ENCODE measurements at regions not wholly inside any gene's neighbourhood (a gene's known extent, or its start where the extent isn't known, plus 50 kb on each side); places are given as distances from the start of the nearest gene placed in this dataset.
"Not testable (repeated sequence)": the region's sequence is repeated elsewhere in the genome, so short reads cannot be mapped to it uniquely, and the experiment has no call there.

DNA sequence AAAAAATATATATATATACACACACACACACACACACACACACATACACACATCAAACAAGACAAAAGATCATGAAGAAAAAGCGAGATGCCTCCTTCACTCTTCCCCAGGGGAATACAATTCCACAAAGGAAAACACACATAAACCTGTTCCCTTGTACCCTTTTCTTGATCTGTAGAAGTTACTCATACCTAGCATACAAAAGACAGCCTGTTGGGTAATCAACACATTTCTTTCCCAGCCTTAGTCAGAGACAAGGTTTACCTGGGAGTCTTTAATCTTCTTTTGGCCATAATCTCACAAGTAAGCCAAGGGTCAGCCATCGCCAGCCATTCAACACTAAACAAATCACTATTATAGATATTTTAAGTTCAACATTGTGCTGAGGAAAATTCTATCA is 407.0 kb downstream of the SUCLG1 start:
- DNase-seq (ENCODE audit: low read depth): no peak

GRCh38 chr2:84048964-84049363 is 410.1 kb downstream of the SUCLG1 start:
- DNase-seq (ENCODE audit: low read depth): no peak

DNA sequence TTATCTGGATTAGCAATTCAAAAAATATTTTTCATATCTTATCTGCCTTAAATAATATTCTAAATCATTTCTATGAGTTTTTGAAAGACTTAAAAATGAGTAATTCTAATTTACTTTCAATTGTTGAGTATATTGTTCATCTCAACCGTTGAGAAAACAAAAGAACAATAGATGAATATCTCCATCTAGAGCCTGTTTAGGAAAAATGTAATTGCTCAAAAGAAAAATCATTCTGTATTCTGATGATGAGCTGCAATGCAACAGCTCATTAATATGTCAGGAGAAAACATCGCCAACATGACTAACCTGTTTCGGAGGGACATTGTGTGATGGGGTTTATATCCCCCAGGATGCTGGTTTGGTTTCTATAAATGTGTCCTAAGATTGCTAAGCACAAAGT is 417.6 kb downstream of the SUCLG1 start:
- no peak for DNase-seq (ENCODE audit: low read depth)

DNA sequence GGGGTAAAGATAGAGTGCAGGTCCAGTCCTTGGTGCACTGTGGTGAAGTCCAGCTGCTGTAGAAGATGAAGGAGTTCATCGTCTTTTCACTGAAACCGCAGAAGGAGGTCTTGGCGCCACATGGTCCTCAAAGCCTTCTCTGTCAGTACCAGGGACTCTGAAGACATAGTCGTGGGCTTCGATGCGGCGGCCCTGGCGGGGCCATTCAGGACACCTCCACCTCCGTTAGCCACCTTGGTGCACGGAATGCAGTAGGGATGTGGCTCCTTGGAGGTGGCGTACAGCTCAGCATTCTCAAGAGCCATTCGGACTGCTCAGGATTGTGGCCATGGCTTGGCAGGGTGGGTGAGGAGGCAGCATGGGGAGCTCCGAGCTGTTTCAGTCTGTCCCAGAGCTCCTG is 418.8 kb downstream of the SUCLG1 start:
- no peak for DNase-seq (ENCODE audit: low read depth)

- no peak for DNase-seq (ENCODE audit: low read depth)
Observed at GRCh38 chr2:84038866-84039265, 420.2 kb downstream of the SUCLG1 start.

DNA sequence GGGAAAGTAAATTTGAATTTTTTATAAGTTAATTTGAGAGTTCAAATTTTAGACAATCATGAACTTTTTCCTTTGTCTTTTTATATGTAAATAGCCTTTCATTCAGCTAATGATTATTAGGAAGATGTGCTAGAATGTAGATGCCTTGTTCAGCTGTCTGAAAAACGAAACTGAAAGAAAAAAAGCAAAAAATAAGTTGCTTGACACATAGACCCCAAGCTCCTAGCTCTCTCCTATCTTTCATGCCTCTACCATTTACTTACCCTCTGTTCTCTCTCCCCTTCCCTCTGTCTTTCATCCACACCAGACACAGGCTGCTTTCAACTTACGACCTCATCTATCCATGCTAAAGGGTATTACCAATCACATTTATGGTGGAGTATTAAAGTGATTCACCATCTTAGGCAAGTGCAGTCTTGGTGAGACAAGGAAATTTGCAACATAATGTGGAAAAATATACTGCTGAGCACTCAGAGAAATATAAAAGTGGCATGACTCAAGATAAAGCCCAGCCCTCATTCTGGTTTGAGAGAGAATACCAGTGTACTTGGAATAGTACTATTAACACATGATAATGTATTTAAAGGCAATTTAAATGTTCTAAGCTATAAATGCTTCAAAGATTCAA is 425.6 kb downstream of the SUCLG1 start:
- no peak for DNase-seq (ENCODE audit: low read depth)

- no peak for DNase-seq (ENCODE audit: low read depth)
Observed at GRCh38 chr2:84031312-84032050, 427.6 kb downstream of the SUCLG1 start.

DNA sequence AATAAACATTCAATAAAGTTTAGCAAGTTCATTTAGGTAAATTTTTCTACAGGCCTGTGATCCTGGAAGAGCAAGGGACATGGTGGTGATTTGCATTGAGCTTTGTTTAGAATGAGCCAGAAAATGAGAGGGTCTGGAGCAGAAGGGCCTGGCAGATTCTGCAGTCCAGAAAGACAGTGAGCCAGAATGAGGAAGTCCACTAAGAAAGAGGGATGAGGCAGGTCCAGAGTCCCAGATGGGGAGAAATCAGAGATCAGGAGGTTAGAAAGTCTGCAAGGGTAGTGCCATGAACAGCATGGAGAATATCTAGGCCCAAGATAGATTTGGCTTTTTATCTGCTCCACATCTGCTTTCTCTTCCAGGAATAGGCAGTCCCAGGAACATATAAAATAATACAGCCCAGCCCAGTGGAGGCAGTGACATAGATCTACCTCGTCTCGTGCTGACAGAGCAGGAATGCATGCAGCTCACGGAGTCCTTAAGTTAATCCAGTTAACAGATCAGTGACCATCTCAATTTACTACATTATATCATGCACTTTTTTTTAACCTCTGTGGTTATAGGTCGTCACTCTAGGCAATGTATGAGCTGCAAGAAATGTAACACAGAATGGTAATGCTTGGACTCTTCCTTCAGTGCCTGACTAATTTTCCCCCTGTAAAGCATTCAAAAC is 429.0 kb downstream of the SUCLG1 start:
- no peak for DNase-seq (ENCODE audit: low read depth)

DNA sequence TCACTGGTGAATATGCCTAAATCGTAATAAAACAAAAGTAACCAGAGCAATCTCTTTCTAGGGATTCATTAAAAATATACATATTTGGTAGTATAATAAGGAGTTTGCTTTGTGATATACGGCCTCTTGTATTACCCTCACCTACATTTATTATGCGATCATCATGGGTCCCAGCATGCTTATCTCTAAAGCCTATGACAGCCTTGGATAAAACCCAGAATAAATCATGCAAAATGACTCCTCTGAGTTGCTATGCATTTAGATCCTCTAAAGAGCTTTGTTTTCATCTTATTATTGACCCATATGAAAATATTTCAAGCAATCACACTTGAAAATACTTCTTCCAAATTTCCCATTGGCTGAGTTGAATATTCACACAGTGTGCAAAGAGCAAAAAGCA is 432.3 kb downstream of the SUCLG1 start:
- DNase-seq (ENCODE audit: low read depth): no peak

- no peak for DNase-seq (ENCODE audit: low read depth)
Observed at GRCh38 chr2:84022810-84023431, 436.2 kb downstream of the SUCLG1 start.

DNA sequence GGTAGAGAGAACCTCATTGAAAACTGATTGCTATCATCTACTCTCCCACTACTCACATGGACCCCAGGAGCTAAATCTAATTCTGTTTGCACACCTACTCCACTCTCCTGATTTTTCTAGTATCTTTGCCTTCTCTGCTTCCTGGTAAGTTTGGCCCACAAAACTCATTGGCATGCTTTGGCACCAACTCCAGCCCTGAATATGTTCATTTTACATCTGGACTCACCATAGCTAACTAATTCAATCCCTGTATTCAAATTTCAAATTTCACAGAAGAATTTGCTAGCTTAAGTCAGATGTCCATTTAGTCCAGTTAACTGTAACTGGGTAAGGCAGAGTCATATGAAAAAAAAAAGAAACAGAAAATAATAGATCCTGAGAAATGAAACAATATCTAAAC is 442.1 kb downstream of the SUCLG1 start:
- DNase-seq (ENCODE audit: low read depth): no peak

DNA sequence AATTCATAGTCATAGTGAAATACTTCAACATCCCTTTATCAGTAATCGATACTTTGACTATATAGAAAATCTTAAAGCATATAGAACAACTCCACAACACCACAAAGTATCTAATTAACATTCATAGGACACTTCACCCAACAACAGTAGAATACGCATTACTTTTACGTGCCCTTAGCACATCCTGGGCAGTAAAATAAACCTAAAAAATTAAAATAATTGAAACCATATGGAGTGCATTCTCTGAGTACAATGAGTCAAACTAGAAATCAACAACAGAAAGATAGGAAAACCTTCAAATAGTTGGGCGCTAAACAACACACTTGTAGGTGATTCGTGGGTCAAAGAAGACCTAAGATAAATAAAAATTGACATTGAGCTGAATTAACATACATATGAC is 442.9 kb downstream of the SUCLG1 start:
- no peak for DNase-seq (ENCODE audit: low read depth)

DNA sequence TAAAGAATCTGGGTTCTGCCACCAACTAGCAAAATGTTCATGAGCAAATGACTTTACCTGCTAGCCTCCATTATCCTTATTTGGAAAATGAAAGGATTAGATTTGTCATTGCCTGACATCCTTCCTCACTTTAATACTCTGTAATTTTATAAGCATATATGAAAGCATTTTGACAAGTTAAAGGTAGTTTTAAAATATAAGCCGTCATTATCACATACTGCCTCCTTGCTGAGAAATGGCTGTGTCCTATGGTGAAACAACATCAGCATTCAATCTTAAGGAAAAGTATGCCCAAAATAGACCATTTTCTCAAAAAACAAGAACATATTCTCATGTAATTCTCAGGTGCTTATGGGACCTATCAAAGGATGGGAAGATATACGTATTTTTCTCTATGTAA is 461.2 kb downstream of the SUCLG1 start:
- no peak for DNase-seq (ENCODE audit: low read depth)

DNA sequence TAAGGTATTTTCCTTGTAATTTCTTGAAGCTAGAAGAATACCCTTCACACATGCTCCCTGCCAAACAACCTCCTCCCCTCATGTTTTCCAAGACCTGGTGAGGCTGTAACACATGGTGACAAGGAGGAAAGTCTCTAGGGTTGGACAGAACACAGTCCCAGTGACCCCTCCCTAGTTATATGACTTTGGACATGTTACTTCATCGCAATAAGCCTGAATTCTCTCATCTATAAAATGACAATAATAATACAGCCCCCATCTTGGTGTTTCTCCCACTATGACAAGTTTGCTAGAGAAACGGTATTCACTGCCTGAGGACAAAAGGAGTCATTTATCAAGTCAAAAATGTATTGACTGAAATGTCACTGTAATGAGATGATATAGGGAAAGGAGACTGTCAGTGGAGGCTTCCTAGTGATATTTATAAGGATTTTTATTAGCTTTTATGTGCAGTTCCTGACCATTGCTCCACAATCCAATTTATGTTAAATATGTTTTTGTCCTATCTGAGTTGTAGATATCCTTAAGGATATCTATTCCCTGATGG is 464.4 kb downstream of the SUCLG1 start:
- no peak for DNase-seq (ENCODE audit: low read depth)

GRCh38 chr2:83993873-83994632 is 465.0 kb downstream of the SUCLG1 start:
- no peak for DNase-seq (ENCODE audit: low read depth)

DNA sequence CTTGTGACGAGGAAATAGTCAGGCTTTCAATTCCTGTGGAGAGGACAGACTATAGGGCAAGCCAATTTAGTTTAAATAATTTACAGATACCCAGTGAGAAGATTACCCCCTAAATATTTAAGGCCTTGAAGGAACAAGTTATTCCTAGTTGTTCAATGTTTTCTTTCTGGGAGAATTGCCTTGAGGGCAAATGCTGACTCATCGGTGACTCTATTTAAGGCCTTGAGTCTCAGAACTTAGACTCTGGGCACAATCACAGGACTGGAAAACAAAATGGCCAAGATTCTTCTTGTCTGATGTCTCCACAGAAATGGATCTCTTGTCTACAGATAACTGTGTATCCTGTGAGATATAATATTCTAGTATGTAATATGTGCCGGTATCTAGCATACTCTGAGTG is 467.1 kb downstream of the SUCLG1 start:
- DNase-seq (ENCODE audit: low read depth): no peak

- DNase-seq (ENCODE audit: low read depth): no peak
Observed at GRCh38 chr2:83990636-83991035, 468.4 kb downstream of the SUCLG1 start.

- not testable (repeated sequence) for DNase-seq (ENCODE audit: low read depth)
Observed at GRCh38 chr2:83976628-83977027, 482.5 kb downstream of the SUCLG1 start.

DNA sequence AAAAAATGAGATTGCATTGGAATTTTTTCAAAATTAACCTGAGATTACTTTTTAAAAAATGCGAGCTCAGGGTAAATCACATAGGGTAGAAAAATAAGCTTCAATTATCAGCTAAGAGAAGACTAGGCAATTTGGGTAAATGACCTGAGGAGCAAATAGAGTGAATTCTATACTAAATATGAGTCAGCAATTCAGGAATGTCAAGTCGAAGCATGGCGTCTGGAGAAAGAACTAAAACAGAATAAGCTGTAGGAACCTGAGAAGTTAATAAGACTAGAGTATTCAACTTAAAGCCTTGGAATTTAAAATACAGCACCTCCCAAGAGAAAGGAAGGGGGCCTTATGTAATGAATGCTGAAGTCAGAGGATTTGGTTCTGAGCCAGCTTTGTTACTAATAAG is 487.0 kb downstream of the SUCLG1 start:
- no peak for DNase-seq (ENCODE audit: low read depth)

GRCh38 chr2:83971547-83971946 is 487.5 kb downstream of the SUCLG1 start:
- DNase-seq (ENCODE audit: low read depth): no peak

GRCh38 chr2:83970217-83970929 is 488.7 kb downstream of the SUCLG1 start:
- no peak for DNase-seq (ENCODE audit: low read depth)
